ENCODE measurements at regions not wholly inside any gene's neighbourhood (a gene's known extent, or its start where the extent isn't known, plus 50 kb on each side); places are given as distances from the start of the nearest gene placed in this dataset.

DNA sequence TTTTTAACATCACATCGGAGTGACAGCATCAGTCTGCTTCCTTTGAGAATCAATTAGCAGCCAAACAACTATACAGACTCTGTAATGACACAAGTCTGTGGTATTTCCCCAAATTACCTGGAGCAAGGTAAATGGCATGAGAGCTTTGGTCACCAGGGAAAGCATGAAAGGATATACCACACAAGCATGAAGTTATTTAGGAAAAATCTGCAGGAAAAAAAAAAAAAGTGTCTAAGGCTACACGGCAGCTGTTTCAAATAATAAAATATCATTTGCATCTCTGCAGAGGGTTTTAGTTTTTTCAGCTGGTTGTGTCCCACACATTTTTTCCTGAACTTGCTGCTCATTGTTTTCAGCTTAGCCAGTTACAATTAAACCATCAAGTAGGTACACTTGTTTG is 234.7 kb downstream of the TTLL7 start:
- Mint-ChIP-seq H3K4me1 (ENCODE audit: low read depth) (peaks cover 4% of the 10 kb centered on the region), H3K27me3 (peaks cover 5% of the 10 kb centered on the region), H3K27ac (no peak overlapping the region), H3K4me3 (no peak overlapping the region), H3K9me3 (no peaks in the 10 kb centered on the region), H3K36me3 (ENCODE audit: low read depth) (no peaks in the 10 kb centered on the region)
- intact Hi-C loops (cut with DNase I, micrococcal nuclease), result no loop called here
- ChIA-PET CTCF (no interaction called here), POLR2A (no interaction called here)
- DNase-seq (no peak), ATAC-seq (ENCODE audit: poor library complexity) (no peak)
- no peaks in the 10 kb centered on the region for H3K27me3 ChIP-seq (ENCODE audit: control insufficient read depth in 1 of 2, insufficient read depth in 2 of 2, low read length in 2 of 2)
- TF ChIP-seq, protein P1, sequence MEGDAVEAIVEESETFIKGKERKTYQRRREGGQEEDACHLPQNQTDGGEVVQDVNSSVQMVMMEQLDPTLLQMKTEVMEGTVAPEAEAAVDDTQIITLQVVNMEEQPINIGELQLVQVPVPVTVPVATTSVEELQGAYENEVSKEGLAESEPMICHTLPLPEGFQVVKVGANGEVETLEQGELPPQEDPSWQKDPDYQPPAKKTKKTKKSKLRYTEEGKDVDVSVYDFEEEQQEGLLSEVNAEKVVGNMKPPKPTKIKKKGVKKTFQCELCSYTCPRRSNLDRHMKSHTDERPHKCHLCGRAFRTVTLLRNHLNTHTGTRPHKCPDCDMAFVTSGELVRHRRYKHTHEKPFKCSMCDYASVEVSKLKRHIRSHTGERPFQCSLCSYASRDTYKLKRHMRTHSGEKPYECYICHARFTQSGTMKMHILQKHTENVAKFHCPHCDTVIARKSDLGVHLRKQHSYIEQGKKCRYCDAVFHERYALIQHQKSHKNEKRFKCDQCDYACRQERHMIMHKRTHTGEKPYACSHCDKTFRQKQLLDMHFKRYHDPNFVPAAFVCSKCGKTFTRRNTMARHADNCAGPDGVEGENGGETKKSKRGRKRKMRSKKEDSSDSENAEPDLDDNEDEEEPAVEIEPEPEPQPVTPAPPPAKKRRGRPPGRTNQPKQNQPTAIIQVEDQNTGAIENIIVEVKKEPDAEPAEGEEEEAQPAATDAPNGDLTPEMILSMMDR (IDR thresholded peaks at IDR 0.05), result no peak
- no peaks in the 10 kb centered on the region for H3K4me1 ChIP-seq (ENCODE audit: insufficient read depth, low read length)
- no peaks in the 10 kb centered on the region for H3K9me3 ChIP-seq (ENCODE audit: control insufficient read depth in 1 of 2, insufficient read depth in 1 of 2, low read length in 2 of 2)
- no peaks in the 10 kb centered on the region for H3K36me3 ChIP-seq (ENCODE audit: insufficient read depth, low read length)
- H3K4me3 ChIP-seq (ENCODE audit: low read length), result no peak overlapping the region
- H3K27ac ChIP-seq (ENCODE audit: low read depth in 1 of 2, low read length in 2 of 2), result no peak overlapping the region

DNA sequence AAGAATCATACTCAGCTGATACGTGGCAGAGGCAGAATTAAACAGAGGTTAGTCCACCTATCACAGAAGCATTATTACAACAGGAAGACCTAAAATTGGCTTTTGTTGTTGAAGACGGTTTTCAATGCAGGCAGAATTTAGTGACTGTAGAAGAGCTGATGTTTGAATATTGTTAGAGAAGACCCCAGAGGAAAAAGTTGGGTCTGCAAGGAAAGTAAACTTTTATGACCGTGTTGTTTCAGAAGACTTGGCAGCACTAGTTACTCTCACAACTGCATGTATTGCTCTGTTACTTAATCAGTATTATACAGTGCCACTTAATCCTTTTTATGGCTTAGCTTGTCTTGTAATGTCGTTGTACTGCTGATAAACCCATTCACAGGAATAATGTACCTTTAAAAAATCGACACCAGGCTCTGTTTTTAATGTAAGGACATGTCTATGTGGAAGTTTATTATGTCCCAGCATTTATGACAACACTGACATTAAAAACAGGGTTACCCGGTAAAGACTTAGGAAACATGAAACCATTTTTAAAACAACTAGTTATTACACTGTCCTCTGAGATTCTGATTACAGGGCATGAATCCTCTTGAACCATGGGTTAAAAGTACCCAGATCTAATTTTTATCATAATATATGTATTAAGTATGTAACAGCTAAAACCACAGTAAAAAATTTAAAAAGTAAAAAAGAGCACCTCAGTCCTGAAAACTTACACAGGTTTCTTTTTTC is 235.4 kb downstream of the TTLL7 start:
- no peak for ATAC-seq (ENCODE audit: poor library complexity)
- Mint-ChIP-seq H3K27ac (no peak overlapping the region), H3K4me3 (no peak overlapping the region), H3K9me3 (no peaks in the 10 kb centered on the region), H3K27me3 (peaks cover 5% of the 10 kb centered on the region), H3K36me3 (ENCODE audit: low read depth) (no peaks in the 10 kb centered on the region), H3K4me1 (ENCODE audit: low read depth) (no peaks in the 10 kb centered on the region)
- H3K4me1 ChIP-seq (ENCODE audit: insufficient read depth, low read length), result no peaks in the 10 kb centered on the region
- H3K9me3 ChIP-seq (ENCODE audit: control insufficient read depth in 1 of 2, insufficient read depth in 1 of 2, low read length in 2 of 2), result no peaks in the 10 kb centered on the region
- no peaks in the 10 kb centered on the region for H3K36me3 ChIP-seq (ENCODE audit: insufficient read depth, low read length)
- DNase-seq, result no peak
- ChIA-PET POLR2A (no interaction called here), CTCF (no interaction called here)
- H3K27ac ChIP-seq (ENCODE audit: low read depth in 1 of 2, low read length in 2 of 2), result no peak overlapping the region
- no peaks in the 10 kb centered on the region for H3K27me3 ChIP-seq (ENCODE audit: control insufficient read depth in 1 of 2, insufficient read depth in 2 of 2, low read length in 2 of 2)
- TF ChIP-seq, protein P1 (IDR thresholded peaks at IDR 0.05), result no peak
- intact Hi-C loops (cut with DNase I, micrococcal nuclease), result no loop called here
- no peak overlapping the region for H3K4me3 ChIP-seq (ENCODE audit: low read length)

DNA sequence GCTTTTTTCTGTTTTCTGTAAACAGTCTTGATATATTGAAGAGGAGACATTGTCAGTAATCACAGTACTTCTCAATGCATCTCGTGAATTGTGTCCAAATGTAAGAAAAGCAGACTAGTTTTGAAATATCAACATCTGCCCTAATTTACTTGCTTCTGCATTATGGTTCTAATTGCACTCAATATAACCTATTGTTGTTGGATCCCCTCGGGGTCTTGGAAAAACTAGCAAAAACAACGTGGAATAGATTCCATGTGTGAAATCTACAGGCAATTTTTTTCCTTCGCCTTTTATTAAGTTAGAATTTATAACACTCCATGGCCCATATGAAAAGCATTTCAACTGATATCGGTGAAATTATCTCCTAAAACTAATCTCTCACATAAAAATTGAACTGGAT is 236.5 kb downstream of the TTLL7 start:
- H3K27ac Mint-ChIP-seq, result no peak overlapping the region
- no peaks in the 10 kb centered on the region for H3K4me1 Mint-ChIP-seq (ENCODE audit: low read depth)
- TF ChIP-seq, protein P1 (IDR thresholded peaks at IDR 0.05), result no peak

More for the DNA sequence above, 236.5 kb downstream of the TTLL7 start:
- POLR2A ChIA-PET, result no interaction called here
- CTCF ChIA-PET, result no interaction called here
- no peaks in the 10 kb centered on the region for H3K9me3 Mint-ChIP-seq
- Histone ChIP-seq H3K27ac (ENCODE audit: low read depth in 1 of 2, low read length in 2 of 2) (no peak overlapping the region), H3K4me3 (ENCODE audit: low read length) (no peak overlapping the region), H3K9me3 (ENCODE audit: control insufficient read depth in 1 of 2, insufficient read depth in 1 of 2, low read length in 2 of 2) (no peaks in the 10 kb centered on the region), H3K4me1 (ENCODE audit: insufficient read depth, low read length) (no peaks in the 10 kb centered on the region), H3K27me3 (ENCODE audit: control insufficient read depth in 1 of 2, insufficient read depth in 2 of 2, low read length in 2 of 2) (no peaks in the 10 kb centered on the region), H3K36me3 (ENCODE audit: insufficient read depth, low read length) (no peaks in the 10 kb centered on the region)
- H3K27me3 Mint-ChIP-seq, result peaks cover 5% of the 10 kb centered on the region
- no peak for ATAC-seq (ENCODE audit: poor library complexity)
- intact Hi-C loops (cut with DNase I, micrococcal nuclease), result no loop called here
- H3K4me3 Mint-ChIP-seq, result no peak overlapping the region
- no peaks in the 10 kb centered on the region for H3K36me3 Mint-ChIP-seq (ENCODE audit: low read depth)
- no peak for DNase-seq
